Neural progenitor cell (in vitro differentiated cells): ENCODE measurements at regions not wholly inside any gene's neighbourhood (a gene's known extent, or its start where the extent isn't known, plus 50 kb on each side); places are given as distances from the start of the nearest gene placed in this dataset.

Source experiments
- EZH2phosphoT487 ChIP-seq: fragments of 200-600 bp; sonication (generic); IDR thresholded peaks from 2 replicates; pipeline ENCODE4 v1.6.1; 2017; ENCODE audit warnings: antibody characterized with exemption
- TF ChIP-seq, protein P1 (sequence below): fragments of 200-600 bp; sonication (generic); IDR thresholded peaks from 2 replicates; pipeline ENCODE4 v1.5.1; 2017; ENCODE audit warnings: antibody characterized with exemption, mild to moderate bottlenecking

GRCh38 chr14:104339829-104340228 is 201.4 kb downstream of the KIF26A start:
- TF ChIP-seq, protein P1, sequence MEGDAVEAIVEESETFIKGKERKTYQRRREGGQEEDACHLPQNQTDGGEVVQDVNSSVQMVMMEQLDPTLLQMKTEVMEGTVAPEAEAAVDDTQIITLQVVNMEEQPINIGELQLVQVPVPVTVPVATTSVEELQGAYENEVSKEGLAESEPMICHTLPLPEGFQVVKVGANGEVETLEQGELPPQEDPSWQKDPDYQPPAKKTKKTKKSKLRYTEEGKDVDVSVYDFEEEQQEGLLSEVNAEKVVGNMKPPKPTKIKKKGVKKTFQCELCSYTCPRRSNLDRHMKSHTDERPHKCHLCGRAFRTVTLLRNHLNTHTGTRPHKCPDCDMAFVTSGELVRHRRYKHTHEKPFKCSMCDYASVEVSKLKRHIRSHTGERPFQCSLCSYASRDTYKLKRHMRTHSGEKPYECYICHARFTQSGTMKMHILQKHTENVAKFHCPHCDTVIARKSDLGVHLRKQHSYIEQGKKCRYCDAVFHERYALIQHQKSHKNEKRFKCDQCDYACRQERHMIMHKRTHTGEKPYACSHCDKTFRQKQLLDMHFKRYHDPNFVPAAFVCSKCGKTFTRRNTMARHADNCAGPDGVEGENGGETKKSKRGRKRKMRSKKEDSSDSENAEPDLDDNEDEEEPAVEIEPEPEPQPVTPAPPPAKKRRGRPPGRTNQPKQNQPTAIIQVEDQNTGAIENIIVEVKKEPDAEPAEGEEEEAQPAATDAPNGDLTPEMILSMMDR = no peak
- TF ChIP-seq EZH2phosphoT487 = no peak
